GM21423 (cell line): ENCODE measurements at regions not wholly inside any gene's neighbourhood (a gene's known extent, or its start where the extent isn't known, plus 50 kb on each side); places are given as distances from the start of the nearest gene placed in this dataset.

ENCODE experiments used
- ATAC-seq: cut with Tn5 transposase; IDR thresholded peaks from one replicate; pipeline ENCODE4 v1.9.1; 2021; ENCODE audit warnings: mild to moderate bottlenecking, moderate library complexity; ENCODE audit not compliant: unreplicated experiment

DNA sequence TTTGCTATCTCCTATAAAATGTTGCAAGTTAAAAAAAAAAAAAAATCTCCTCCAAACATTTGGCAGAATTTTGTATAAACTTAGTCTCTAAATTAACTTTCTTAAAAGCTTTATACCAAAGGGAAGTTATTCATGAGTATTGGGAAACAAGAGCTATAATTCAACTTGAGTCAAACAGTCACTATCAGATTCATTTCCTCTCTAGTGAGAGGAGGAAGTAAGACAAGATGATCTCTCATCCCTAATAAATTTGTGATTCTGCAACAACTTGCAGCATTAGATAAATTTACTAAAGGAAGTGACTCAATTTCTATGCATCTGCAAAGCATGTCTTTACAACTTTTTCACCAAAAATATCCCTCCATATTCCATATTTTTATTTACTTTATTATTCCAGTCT is 135.4 kb upstream of the GNPDA2 start:
- ATAC-seq = no peak

DNA sequence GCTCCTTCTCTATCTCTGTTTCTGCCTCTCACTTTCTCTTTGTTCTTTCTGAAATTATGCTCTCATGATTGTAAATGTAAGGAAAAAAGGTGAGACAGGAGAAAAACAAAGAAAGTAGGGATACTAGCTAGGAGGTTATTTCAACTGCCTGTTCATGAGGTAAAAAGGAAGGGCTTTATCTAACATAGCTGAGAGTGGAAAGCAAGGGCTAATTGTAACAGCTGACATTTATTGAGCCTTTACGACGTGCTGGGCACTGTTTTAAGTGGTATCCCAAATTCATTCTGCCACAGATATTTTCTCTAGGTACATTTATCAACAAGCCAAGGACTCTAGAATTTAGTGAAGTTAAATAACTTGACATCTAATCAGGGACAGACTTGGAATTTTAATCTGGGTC is 133.1 kb upstream of the GNPDA2 start:
- no peak for ATAC-seq

GRCh38 chr4:44848466-44848865 is 122.1 kb upstream of the GNPDA2 start:
- no peak for ATAC-seq

DNA sequence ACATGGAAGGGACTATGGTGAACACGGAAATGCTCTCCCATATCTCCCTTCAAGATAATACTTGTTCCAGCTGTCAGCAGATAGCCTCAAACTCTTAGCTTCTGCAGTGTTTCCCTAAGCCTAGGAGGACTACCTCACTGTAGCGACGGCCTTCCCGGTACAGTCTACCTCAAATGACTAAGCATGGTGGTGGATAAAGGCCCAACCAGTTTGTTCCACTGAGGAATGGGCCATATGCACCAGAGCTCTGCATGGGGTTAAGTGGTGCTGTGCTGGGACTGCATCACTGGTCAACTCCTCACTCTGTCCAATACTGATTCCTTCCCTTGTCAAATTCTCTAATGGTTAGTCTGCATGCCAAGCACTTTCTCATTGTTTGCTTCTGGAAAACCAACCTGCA is 119.6 kb upstream of the GNPDA2 start:
- ATAC-seq = no peak

DNA sequence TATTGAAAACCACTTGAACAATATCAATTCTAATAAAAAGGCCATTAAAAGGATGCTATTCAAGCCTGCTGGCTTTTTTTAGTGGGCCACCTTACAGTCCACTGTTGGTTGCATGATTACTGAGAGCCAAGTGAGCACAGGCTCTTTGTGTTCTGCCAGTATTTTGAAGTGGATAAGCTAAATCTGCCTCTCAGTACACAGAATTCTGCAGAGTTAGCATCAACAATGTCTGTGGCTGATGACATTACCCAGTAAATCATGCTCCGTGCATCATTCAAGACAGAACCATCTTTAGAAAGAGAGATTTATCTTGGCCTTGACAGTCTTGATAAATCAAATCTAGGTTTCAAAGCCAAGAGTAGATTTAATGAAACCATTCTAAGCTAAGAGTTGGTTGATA is 119.0 kb upstream of the GNPDA2 start:
- no peak for ATAC-seq

GRCh38 chr4:44842531-44842930 is 116.2 kb upstream of the GNPDA2 start:
- ATAC-seq = no peak

- ATAC-seq = no peak
These were observed 91.6 kb upstream of the GNPDA2 start for GRCh38 chr4:44817930-44818329.

- no peak for ATAC-seq
These were observed 79.7 kb upstream of the GNPDA2 start for GRCh38 chr4:44806071-44806470.

DNA sequence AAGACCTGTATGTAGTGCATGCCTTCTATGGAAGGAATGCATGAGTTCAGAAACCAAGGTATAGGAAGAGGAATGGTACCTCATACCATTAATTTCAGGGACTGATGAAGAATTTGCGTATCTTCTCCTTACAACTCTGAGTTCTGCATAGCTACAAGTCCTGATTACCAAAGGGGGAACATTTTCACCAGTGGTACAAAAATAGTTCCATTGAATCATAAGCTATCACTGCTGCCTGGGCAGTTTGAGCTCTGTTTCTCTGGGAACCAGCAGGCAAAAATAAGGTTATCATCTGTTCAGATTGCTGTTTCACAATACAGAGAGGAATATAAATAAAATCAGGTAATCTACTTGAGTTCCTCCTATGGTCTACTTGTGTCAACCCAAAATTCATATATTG is 77.9 kb upstream of the GNPDA2 start:
- no peak for ATAC-seq

GRCh38 chr4:44801384-44801783 is 75.0 kb upstream of the GNPDA2 start:
- ATAC-seq = no peak

- ATAC-seq = no peak
These were observed 65.5 kb upstream of the GNPDA2 start for GRCh38 chr4:44791831-44792230.

GRCh38 chr4:44777115-44777514 is 50.8 kb upstream of the GNPDA2 start:
- ATAC-seq = no peak
